Lung (tissue), 11 donors: ENCODE measurements at regions not wholly inside any gene's neighbourhood (a gene's known extent, or its start where the extent isn't known, plus 50 kb on each side); places are given as distances from the start of the nearest gene placed in this dataset.

ENCODE experiments used
- ATAC-seq: fragments of 200-7000 bp; cut with Tn5 transposase; one replicate; pipeline ENCODE4 v1.9.1; 2020; ENCODE audit warnings: moderate number of reproducible peaks; ENCODE audit not compliant: insufficient read depth, low FRiP score
- DNase-seq, 3 donors: peaks; one replicate each; pipeline ENCODE4 v3.0.0-alpha.2; 2013 to 2017
- H3K27ac ChIP-seq, 2 donors: one replicate each; pipeline ENCODE4 v1.5.1; 2013; ENCODE audit warnings: mild to moderate bottlenecking in 2 of 2, moderate library complexity in 2 of 2, control low read depth in 1 of 2, inconsistent platforms in 1 of 2, low read depth in 1 of 2, low read length in 1 of 2
- H3K27me3 ChIP-seq, 3 donors: one replicate each; pipeline ENCODE4 v1.5.1; 2013; ENCODE audit warnings: low read length in 2 of 3; ENCODE audit not compliant: control insufficient read depth in 3 of 3, insufficient read depth in 3 of 3
- H3K36me3 ChIP-seq, 4 donors: one replicate each; pipeline ENCODE4 v1.5.1; 2013; ENCODE audit warnings: low read length in 4 of 4, mild to moderate bottlenecking in 1 of 4, moderate library complexity in 1 of 4; ENCODE audit not compliant: control insufficient read depth in 4 of 4, insufficient read depth in 4 of 4
- H3K4me1 ChIP-seq, 5 donors: one replicate each; pipeline ENCODE4 v1.5.1; 2013; ENCODE audit warnings: low read length in 5 of 5, mild to moderate bottlenecking in 2 of 5, moderate library complexity in 1 of 5; ENCODE audit not compliant: control insufficient read depth in 5 of 5, insufficient read depth in 5 of 5
- H3K4me3 ChIP-seq: one replicate; pipeline ENCODE4 v1.5.1; 2013; ENCODE audit warnings: mild to moderate bottlenecking, control low read depth, moderate library complexity
- H3K9ac ChIP-seq, 2 donors: one replicate each; pipeline ENCODE4 v1.5.1; 2013; ENCODE audit warnings: low read length in 2 of 2, control low read depth in 1 of 2; ENCODE audit not compliant: insufficient read depth in 1 of 2
- H3K9me3 ChIP-seq, 4 donors: one replicate each; pipeline ENCODE4 v1.5.1; 2013; ENCODE audit warnings: low read length in 3 of 4, mild to moderate bottlenecking in 1 of 4, moderate library complexity in 1 of 4; ENCODE audit not compliant: control insufficient read depth in 4 of 4, insufficient read depth in 3 of 4
- CTCF ChIP-seq: IDR thresholded peaks from 2 replicates; pipeline ENCODE4 v1.5.1; 2012; ENCODE audit warnings: mild to moderate bottlenecking; ENCODE audit errors: control extremely low read depth, extremely low read depth
- WGBS, 2 donors: extraction: QIAGEN DNeasy Blood & Tissue Kit; methylation state at CpG; one replicate each; pipeline ENCODE4 v1.1.7; 2013; 5-methylcytosine and 5-hydroxymethylcytosine counted together
- donor health status: control.
- donor health status: control.
- donor health status: Bipolar disorder and iron deficiency.
- donor health status: healthy.
- donor health status: DM: yes; HTN: yes; CAD: no.

- Histone ChIP-seq H3K9ac (no peak overlapping the region), H3K4me3 (no peak overlapping the region), H3K9me3 (no peaks in the 10 kb centered on the region), H3K27ac (no peak overlapping the region), H3K36me3 (no peaks in the 10 kb centered on the region), H3K4me1 (no peaks in the 10 kb centered on the region), H3K27me3 (no peaks in the 10 kb centered on the region)
- DNase-seq (no peak), ATAC-seq (no peak)
- TF ChIP-seq CTCF = no peak
These were observed 866.3 kb upstream of the SPRY2 start for GRCh38 chr13:81207231-81207630.

- no peak for DNase-seq
- H3K9ac ChIP-seq = no peak overlapping the region
- no peak for TF ChIP-seq CTCF
- H3K27ac ChIP-seq = no peak overlapping the region
- 90 to 94% methylated on average over 1 of the region's 1 CpG for WGBS, 2 donors
- H3K36me3 ChIP-seq = no peaks in the 10 kb centered on the region
- H3K4me1 ChIP-seq = no peaks in the 10 kb centered on the region
- no peak overlapping the region for H3K4me3 ChIP-seq
- no peaks in the 10 kb centered on the region for H3K9me3 ChIP-seq
- no peak for ATAC-seq
- H3K27me3 ChIP-seq = no peaks in the 10 kb centered on the region
These were observed 862.9 kb upstream of the SPRY2 start for GRCh38 chr13:81203783-81204182.

GRCh38 chr13:81199956-81200355 lies 859.0 kb upstream of the SPRY2 start:
- no peaks in the 10 kb centered on the region for H3K36me3 ChIP-seq
- no peaks in the 10 kb centered on the region for H3K9me3 ChIP-seq
- H3K27me3 ChIP-seq = no peaks in the 10 kb centered on the region
- TF ChIP-seq CTCF = no peak
- no peak overlapping the region for H3K9ac ChIP-seq
- H3K4me3 ChIP-seq = no peak overlapping the region
- H3K27ac ChIP-seq = no peak overlapping the region
- DNase-seq (peak in 1 of 3 donors; percentile 15), ATAC-seq (no peak)
- H3K4me1 ChIP-seq = no peaks in the 10 kb centered on the region
- 47% methylated on average over 4 of the region's 4 CpGs for WGBS, 2 donors

GRCh38 chr13:81197966-81198365 lies 857.0 kb upstream of the SPRY2 start:
- no peak overlapping the region for H3K4me3 ChIP-seq
- no peak overlapping the region for H3K27ac ChIP-seq
- DNase-seq (no peak), ATAC-seq (no peak)
- H3K27me3 ChIP-seq = no peaks in the 10 kb centered on the region
- no peaks in the 10 kb centered on the region for H3K36me3 ChIP-seq
- H3K9ac ChIP-seq = no peak overlapping the region
- H3K4me1 ChIP-seq = no peaks in the 10 kb centered on the region
- no peak for TF ChIP-seq CTCF
- 53 to 73% methylated on average over 3 of the region's 3 CpGs for WGBS, 2 donors
- H3K9me3 ChIP-seq = peaks cover 0 to 5% (median 0%) of the 10 kb centered on the region in 4 donors
